ENCODE measurements at regions not wholly inside any gene's neighbourhood (a gene's known extent, or its start where the extent isn't known, plus 50 kb on each side); places are given as distances from the start of the nearest gene placed in this dataset.

GRCh38 chr2:8107621-8108378, 574.1 kb upstream of the ID2 start:
- TF ChIP-seq POLR2AphosphoS5 (IDR thresholded peaks at IDR 0.05) (no peak), CTCF (IDR thresholded peaks at IDR 0.05) (no peak), POLR2A (IDR thresholded peaks at IDR 0.05) (no peak)
- intact Hi-C loops (cut with DNase I) = no loop called here
- H3K27me3 ChIP-seq = no peaks in the 10 kb centered on the region
- no peaks in the 10 kb centered on the region for H3K4me1 ChIP-seq
- no peak overlapping the region for H3K4me3 ChIP-seq
- WGBS, 2 donors = 77 to 78% methylated on average over 5 of the region's 5 CpGs
- no peaks in the 10 kb centered on the region for H3K36me3 ChIP-seq
- H3K27ac ChIP-seq = no peak overlapping the region
- DNase-seq = no peak
- H3K9me3 ChIP-seq = no peaks in the 10 kb centered on the region

DNA sequence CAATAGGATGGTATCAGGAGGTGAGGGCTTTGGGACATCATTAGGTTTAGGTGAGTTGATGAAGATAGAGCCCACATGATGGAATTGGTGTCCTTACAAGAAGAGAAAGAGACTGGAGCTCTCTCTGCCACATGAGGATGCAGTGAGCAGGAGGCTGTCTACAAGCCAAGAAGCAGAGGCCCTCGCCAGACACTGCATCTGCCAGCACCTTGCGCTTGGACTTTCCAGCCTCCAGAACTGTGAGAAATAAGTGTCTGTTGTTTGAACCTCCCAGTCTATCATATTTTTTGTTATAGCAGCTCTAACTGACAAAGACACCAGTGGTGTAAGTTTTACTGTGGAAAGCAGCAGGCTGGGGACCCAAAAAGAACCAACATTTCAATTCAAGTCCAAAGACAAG, 571.1 kb upstream of the ID2 start:
- WGBS, 2 donors = 91 to 94% methylated on average over 2 of the region's 2 CpGs
- H3K4me3 ChIP-seq = no peak overlapping the region
- H3K9me3 ChIP-seq = no peaks in the 10 kb centered on the region
- no peak for TF ChIP-seq POLR2AphosphoS5 (IDR thresholded peaks at IDR 0.05)
- no peak for TF ChIP-seq CTCF (IDR thresholded peaks at IDR 0.05)
- no peak for TF ChIP-seq POLR2A (IDR thresholded peaks at IDR 0.05)
- TF ChIP-seq EP300 (IDR thresholded peaks at IDR 0.05) = no peak
- no peak overlapping the region for H3K27ac ChIP-seq
- intact Hi-C loops (cut with DNase I) = no loop called here
- H3K4me1 ChIP-seq = no peaks in the 10 kb centered on the region
- H3K36me3 ChIP-seq = no peaks in the 10 kb centered on the region
- no peak for DNase-seq
- no peaks in the 10 kb centered on the region for H3K27me3 ChIP-seq

DNA sequence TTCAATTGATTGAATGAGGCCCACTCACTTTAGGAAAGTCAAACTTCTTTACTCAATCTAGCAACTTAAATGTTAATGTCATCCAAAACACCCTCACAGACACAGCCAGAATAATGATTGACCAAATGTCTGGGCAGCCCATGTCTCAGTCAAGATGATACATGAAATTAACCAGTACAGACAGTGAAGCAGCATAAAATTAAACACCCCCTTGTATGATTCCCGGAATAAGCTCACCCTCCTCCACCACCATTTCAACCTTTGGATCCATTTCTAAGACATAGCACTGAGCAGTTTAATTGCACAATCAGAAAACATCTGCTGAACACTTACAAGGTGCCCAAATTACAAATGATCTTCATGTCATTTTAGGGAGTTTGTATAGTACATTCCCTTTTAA, 570.7 kb upstream of the ID2 start:
- Histone ChIP-seq H3K4me3 (no peak overlapping the region), H3K27ac (no peak overlapping the region), H3K9me3 (no peaks in the 10 kb centered on the region), H3K4me1 (no peaks in the 10 kb centered on the region), H3K36me3 (no peaks in the 10 kb centered on the region), H3K27me3 (no peaks in the 10 kb centered on the region)
- 62 to 84% methylated on average over 1 of the region's 1 CpG for WGBS, 2 donors
- no peak for DNase-seq
- TF ChIP-seq CTCF (IDR thresholded peaks at IDR 0.05) = no peak
- TF ChIP-seq POLR2A (IDR thresholded peaks at IDR 0.05) = no peak
- TF ChIP-seq POLR2AphosphoS5 (IDR thresholded peaks at IDR 0.05) = no peak
- TF ChIP-seq EP300 (IDR thresholded peaks at IDR 0.05) = no peak
- intact Hi-C loops (cut with DNase I) = no loop called here

DNA sequence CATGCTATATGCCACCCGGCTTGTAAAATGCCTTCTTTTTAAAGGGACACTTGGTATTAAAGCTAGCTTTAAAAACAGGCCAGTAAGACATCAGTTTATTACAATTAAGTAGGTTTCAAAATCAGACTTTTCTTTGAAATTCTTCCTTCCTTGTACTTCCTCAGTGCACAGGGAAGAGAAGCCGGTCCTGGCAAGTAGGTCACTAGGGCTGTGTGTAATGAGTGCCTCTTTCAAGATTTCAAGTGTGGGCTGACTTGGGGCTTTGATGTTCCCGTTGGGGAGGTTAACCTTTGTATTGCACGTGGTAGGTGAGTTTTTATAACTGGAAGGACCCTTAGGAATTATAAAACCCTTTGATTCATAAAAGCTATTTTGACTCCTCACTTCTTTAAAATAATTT, 566.4 kb upstream of the ID2 start:
- Histone ChIP-seq H3K27me3 (no peaks in the 10 kb centered on the region), H3K4me3 (no peak overlapping the region), H3K4me1 (peaks cover 0 to 16% (median 15%) of the 10 kb centered on the region in 4 donors), H3K9me3 (no peaks in the 10 kb centered on the region), H3K27ac (no peak overlapping the region), H3K36me3 (no peaks in the 10 kb centered on the region)
- DNase-seq = no peak
- TF ChIP-seq POLR2A (IDR thresholded peaks at IDR 0.05) (no peak), EP300 (IDR thresholded peaks at IDR 0.05) (no peak)
- intact Hi-C loops (cut with DNase I) = no loop called here
- 40 to 66% methylated on average over 4 of the region's 4 CpGs for WGBS, 2 donors

DNA sequence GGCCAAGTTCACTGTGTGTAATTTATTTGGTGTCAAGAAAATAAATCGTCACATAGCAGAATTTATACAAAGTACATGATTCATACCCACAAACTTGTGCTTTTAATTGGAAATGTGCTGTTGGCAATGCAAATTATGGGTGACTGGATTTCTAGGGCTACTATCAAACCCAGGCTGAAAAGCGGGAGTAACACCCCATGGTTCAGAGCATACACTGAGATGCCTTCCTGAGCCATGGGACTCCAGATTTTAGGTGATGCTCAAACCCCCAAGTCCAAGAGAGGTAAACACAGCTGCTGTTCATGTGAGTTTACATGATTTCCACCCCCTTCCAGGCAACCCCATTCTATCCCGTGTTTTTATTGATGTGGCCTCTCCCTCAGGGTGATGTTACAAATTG, 565.9 kb upstream of the ID2 start:
- H3K9me3 ChIP-seq = no peaks in the 10 kb centered on the region
- intact Hi-C loops (cut with DNase I) = no loop called here
- no peak for DNase-seq
- H3K4me1 ChIP-seq = peaks cover 0 to 22% (median 20%) of the 10 kb centered on the region in 4 donors
- 66 to 80% methylated on average over 3 of the region's 3 CpGs for WGBS, 2 donors
- no peak for TF ChIP-seq EP300 (IDR thresholded peaks at IDR 0.05)
- H3K4me3 ChIP-seq = no peak overlapping the region
- no peaks in the 10 kb centered on the region for H3K36me3 ChIP-seq
- no peaks in the 10 kb centered on the region for H3K27me3 ChIP-seq
- H3K27ac ChIP-seq = no peak overlapping the region

DNA sequence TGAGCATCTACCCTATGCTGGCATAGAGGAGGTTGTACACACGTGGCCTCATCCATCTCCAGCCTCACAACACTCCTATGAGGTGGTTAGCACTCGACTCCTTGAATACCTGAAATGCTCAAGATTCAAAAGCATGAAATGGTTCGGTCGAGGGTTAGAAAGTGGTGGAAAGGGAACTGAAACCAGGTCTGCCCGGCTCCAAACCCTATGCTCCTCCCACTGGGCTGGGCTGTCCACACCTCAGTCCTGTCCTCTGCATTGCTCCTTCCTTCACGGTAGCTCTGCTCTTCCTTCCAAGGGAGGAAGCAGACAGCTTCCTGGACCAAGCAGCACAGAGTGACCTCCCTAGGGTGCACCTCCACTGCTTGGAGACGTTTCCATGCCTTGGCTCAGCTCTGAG, 565.2 kb upstream of the ID2 start:
- no peaks in the 10 kb centered on the region for H3K9me3 ChIP-seq
- no peak for TF ChIP-seq CTCF (IDR thresholded peaks at IDR 0.05)
- TF ChIP-seq POLR2AphosphoS5 (IDR thresholded peaks at IDR 0.05) = no peak
- no peak for TF ChIP-seq EP300 (IDR thresholded peaks at IDR 0.05)
- TF ChIP-seq POLR2A (IDR thresholded peaks at IDR 0.05) = no peak
- H3K27me3 ChIP-seq = no peaks in the 10 kb centered on the region
- no peak overlapping the region for H3K4me3 ChIP-seq
- H3K36me3 ChIP-seq = no peaks in the 10 kb centered on the region
- peaks cover 0 to 28% (median 27%) of the 10 kb centered on the region in 4 donors for H3K4me1 ChIP-seq
- 58 to 63% methylated on average over 7 of the region's 7 CpGs for WGBS, 2 donors
- no peak overlapping the region for H3K27ac ChIP-seq
- no peak for DNase-seq
- intact Hi-C loops (cut with DNase I) = no loop called here
